Retinal pigment epithelial cell (primary cell): ENCODE measurements at regions not wholly inside any gene's neighbourhood (a gene's known extent, or its start where the extent isn't known, plus 50 kb on each side); places are given as distances from the start of the nearest gene placed in this dataset.
"Not testable (repeated sequence)": the region's sequence is repeated elsewhere in the genome, so short reads cannot be mapped to it uniquely, and the experiment has no call there.

Experiments
- DNase-seq: peaks from one replicate; pipeline ENCODE4 v3.0.0-alpha.2; 2010; ENCODE audit warnings: low read depth
- H3K4me3 ChIP-seq: 2 replicates; pipeline ENCODE4 v1.5.1; 2011; ENCODE audit warnings: mild to moderate bottlenecking, low read length, control low read depth, moderate library complexity
- TF ChIP-seq, protein P1 (sequence below): conservative IDR thresholded peaks from 2 replicates; pipeline ENCODE4 v1.5.1; 2011; ENCODE audit warnings: low read depth, low read length, control low read depth, inconsistent platforms

GRCh38 chr2:187034434-187034833 lies 185.5 kb upstream of the ZSWIM2 start:
- TF ChIP-seq, protein P1, sequence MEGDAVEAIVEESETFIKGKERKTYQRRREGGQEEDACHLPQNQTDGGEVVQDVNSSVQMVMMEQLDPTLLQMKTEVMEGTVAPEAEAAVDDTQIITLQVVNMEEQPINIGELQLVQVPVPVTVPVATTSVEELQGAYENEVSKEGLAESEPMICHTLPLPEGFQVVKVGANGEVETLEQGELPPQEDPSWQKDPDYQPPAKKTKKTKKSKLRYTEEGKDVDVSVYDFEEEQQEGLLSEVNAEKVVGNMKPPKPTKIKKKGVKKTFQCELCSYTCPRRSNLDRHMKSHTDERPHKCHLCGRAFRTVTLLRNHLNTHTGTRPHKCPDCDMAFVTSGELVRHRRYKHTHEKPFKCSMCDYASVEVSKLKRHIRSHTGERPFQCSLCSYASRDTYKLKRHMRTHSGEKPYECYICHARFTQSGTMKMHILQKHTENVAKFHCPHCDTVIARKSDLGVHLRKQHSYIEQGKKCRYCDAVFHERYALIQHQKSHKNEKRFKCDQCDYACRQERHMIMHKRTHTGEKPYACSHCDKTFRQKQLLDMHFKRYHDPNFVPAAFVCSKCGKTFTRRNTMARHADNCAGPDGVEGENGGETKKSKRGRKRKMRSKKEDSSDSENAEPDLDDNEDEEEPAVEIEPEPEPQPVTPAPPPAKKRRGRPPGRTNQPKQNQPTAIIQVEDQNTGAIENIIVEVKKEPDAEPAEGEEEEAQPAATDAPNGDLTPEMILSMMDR, result no peak
- no peak for DNase-seq
- H3K4me3 ChIP-seq, result no peak overlapping the region

GRCh38 chr2:187024739-187025138 lies 175.8 kb upstream of the ZSWIM2 start:
- no peak for DNase-seq
- no peak overlapping the region for H3K4me3 ChIP-seq
- TF ChIP-seq, protein P1, result no peak

- not testable (repeated sequence) for H3K4me3 ChIP-seq, DNase-seq
These were observed 175.0 kb upstream of the ZSWIM2 start for GRCh38 chr2:187023996-187024395.

GRCh38 chr2:187017438-187017837 lies 168.5 kb upstream of the ZSWIM2 start:
- H3K4me3 ChIP-seq, result no peak overlapping the region
- no peak for DNase-seq
- TF ChIP-seq, protein P1, result no peak

DNA sequence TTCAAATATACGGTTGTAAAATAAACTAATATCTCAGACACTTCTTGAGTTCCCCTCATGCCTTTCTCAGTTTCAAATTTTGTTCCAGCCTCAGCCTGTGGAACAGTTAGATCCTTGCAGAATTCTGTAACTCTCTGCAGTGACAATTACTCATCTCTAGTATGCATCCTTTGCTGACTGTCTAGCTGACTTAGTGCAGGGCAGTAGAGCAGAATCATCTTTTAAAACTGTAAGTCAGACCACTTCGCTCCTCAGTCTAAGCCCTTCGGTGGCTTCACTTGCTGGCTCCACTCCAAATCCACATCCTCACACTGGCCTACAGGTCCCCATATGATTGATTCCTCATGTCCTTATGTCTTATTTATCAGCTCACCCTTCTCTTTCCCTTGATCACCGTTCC lies 164.1 kb upstream of the ZSWIM2 start:
- no peak overlapping the region for H3K4me3 ChIP-seq
- DNase-seq, result no peak
- TF ChIP-seq, protein P1, result no peak

- no peak overlapping the region for H3K4me3 ChIP-seq
- DNase-seq, result no peak
- TF ChIP-seq, protein P1, result no peak
These were observed 162.3 kb upstream of the ZSWIM2 start for GRCh38 chr2:187011206-187011832.

DNA sequence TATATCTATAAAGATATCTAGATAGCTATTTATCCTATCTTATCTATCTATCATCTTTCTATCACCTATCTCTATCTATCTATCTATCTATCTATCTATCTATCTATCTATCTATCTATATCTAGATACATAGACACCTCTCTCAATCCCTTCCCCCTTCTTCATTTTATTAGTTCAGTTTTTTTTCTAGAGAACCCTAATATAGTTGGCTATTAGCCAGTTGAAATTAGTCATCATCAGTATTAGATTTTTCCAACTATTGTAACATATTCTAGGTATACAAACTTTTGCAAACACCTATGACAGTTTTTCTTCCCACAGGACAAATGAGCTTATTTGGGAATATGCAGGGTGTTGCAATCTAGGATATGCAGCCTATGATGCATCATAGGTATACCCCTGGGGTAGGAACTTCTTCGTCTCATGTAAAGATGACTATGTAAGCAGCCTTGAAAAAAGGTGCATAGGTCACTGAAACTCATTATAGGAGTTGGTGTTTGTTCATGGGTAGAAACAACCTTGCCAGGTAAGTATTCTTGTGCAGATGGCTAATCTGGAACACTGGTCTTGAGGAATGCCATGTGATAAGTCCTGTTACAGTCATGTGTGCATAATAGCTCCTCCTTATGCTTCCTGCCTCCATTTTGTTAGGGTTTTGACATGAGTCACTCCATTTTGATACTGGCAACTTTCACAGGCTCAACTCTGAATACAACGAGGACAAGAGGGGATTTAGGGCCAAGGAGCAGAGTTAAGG lies 160.7 kb upstream of the ZSWIM2 start:
- TF ChIP-seq, protein P1, result no peak
- no peak overlapping the region for H3K4me3 ChIP-seq
- no peak for DNase-seq
